Lower leg skin (tissue), 4 donors: ENCODE measurements at regions not wholly inside any gene's neighbourhood (a gene's known extent, or its start where the extent isn't known, plus 50 kb on each side); places are given as distances from the start of the nearest gene placed in this dataset.

Experiments used
- DNase-seq, 2 donors: peaks; one replicate each; pipeline ENCODE4 v3.0.0-alpha.2; 2019; ENCODE audit warnings: low spot score in 2 of 2
- H3K4me3 ChIP-seq: fragments of 200-600 bp; sonication (generic); 2 replicates; pipeline ENCODE4 v1.5.1; 2017; ENCODE audit warnings: mild to moderate bottlenecking, low read depth; ENCODE audit not compliant: poor library complexity, severe bottlenecking
- CTCF ChIP-seq, 3 donors: fragments of 450-650 bp; IDR thresholded peaks; one replicate each; pipeline ENCODE4 v1.5.1; 2016; ENCODE audit warnings: antibody characterized with exemption in 3 of 3, mild to moderate bottlenecking in 3 of 3, moderate library complexity in 2 of 3
- POLR2A ChIP-seq, 2 donors: fragments of 450-650 bp; IDR thresholded peaks; one replicate each; pipeline ENCODE4 v1.6.1; 2016 to 2017; ENCODE audit warnings: antibody characterized with exemption in 2 of 2, mild to moderate bottlenecking in 1 of 2, moderate library complexity in 1 of 2
- WGBS, 2 donors: methylation state at CpG; one replicate each; pipeline ENCODE4 v1.1.5; 2018; 5-methylcytosine and 5-hydroxymethylcytosine counted together
- intact Hi-C: fragments of 100-400 bp; cut with DNase I; formaldehyde crosslinking; loops from one replicate; pipeline ENCODE4 v1.15.0; 2023; ENCODE audit warnings: low total_unique reads

- TF ChIP-seq CTCF (IDR thresholded peaks at IDR 0.05) (no peak), POLR2A (IDR thresholded peaks at IDR 0.05) (no peak)
- 54 to 66% methylated on average over 3 of the region's 3 CpGs for WGBS, 2 donors
- H3K4me3 ChIP-seq: no peak overlapping the region
- intact Hi-C loops: no loop called here
- DNase-seq: no peak
Observed at GRCh38 chr16:9322769-9323168, 231.3 kb downstream of the HAPSTR1 start.

- no peak for TF ChIP-seq POLR2A (IDR thresholded peaks at IDR 0.05)
- no peak for TF ChIP-seq CTCF (IDR thresholded peaks at IDR 0.05)
- WGBS, 2 donors: 48 to 61% methylated on average over 4 of the region's 4 CpGs
- intact Hi-C loops: no loop called here
- peak in 1 of 2 donors; percentile 63 for DNase-seq
- H3K4me3 ChIP-seq: no peak overlapping the region
Observed at GRCh38 chr16:9323170-9323569, 231.7 kb downstream of the HAPSTR1 start.

- WGBS, 2 donors: 83 to 88% methylated on average over 5 of the region's 5 CpGs
- no peak for TF ChIP-seq POLR2A (IDR thresholded peaks at IDR 0.05)
- no peak for TF ChIP-seq CTCF (IDR thresholded peaks at IDR 0.05)
Observed at GRCh38 chr16:9327253-9327652, 235.8 kb downstream of the HAPSTR1 start.

GRCh38 chr16:9328411-9328810 is 237.0 kb downstream of the HAPSTR1 start:
- TF ChIP-seq POLR2A (IDR thresholded peaks at IDR 0.05): no peak
- TF ChIP-seq CTCF (IDR thresholded peaks at IDR 0.05): no peak
- WGBS, 2 donors: 48 to 54% methylated on average over 4 of the region's 4 CpGs
- intact Hi-C loops: no loop called here
- H3K4me3 ChIP-seq: no peak overlapping the region
- DNase-seq: peak in 1 of 2 donors; percentile 4

More at GRCh38 chr16:9327253-9327652, 235.8 kb downstream of the HAPSTR1 start:
- DNase-seq: peak in 1 of 2 donors; percentile 17
- intact Hi-C loops: no loop called here
- no peak overlapping the region for H3K4me3 ChIP-seq

GRCh38 chr16:9330095-9330494 is 238.7 kb downstream of the HAPSTR1 start:
- DNase-seq: no peak
- TF ChIP-seq POLR2A (IDR thresholded peaks at IDR 0.05) (no peak), CTCF (IDR thresholded peaks at IDR 0.05) (no peak)
- no peak overlapping the region for H3K4me3 ChIP-seq
- 55 to 66% methylated on average over 7 of the region's 7 CpGs for WGBS, 2 donors
- intact Hi-C loops: no loop called here

GRCh38 chr16:9331503-9331902 is 240.1 kb downstream of the HAPSTR1 start:
- H3K4me3 ChIP-seq: no peak overlapping the region
- 87 to 100% methylated on average over 1 of the region's 1 CpG for WGBS, 2 donors
- TF ChIP-seq POLR2A (IDR thresholded peaks at IDR 0.05): no peak
- no peak for TF ChIP-seq CTCF (IDR thresholded peaks at IDR 0.05)
- intact Hi-C loops: no loop called here
- no peak for DNase-seq
